Uterus (tissue), 2 donors: ENCODE measurements at regions not wholly inside any gene's neighbourhood (a gene's known extent, or its start where the extent isn't known, plus 50 kb on each side); places are given as distances from the start of the nearest gene placed in this dataset.

Experiments used
- CTCF ChIP-seq, 4 experiments: fragments of 200-600 bp in 2 of 4; fragments of 450-650 bp in 2 of 4; sonication (generic) in 2 of 4; IDR thresholded peaks; one replicate each; pipeline ENCODE4 v1.5.1; 2016 to 2019; ENCODE audit warnings: antibody characterized with exemption in 4 of 4, mild to moderate bottlenecking in 2 of 4, moderate library complexity in 1 of 4
- POLR2A ChIP-seq, 2 donors: fragments of 450-650 bp; IDR thresholded peaks; one replicate each; pipeline ENCODE4 v1.6.1; 2016; ENCODE audit warnings: antibody characterized with exemption in 2 of 2, mild to moderate bottlenecking in 1 of 2, moderate library complexity in 1 of 2

GRCh38 chr3:43914269-43914668 lies 223.5 kb downstream of the ABHD5 start:
- TF ChIP-seq CTCF (IDR thresholded peaks at IDR 0.05) (no peak), POLR2A (IDR thresholded peaks at IDR 0.05) (no peak)
